ENCODE measurements at regions not wholly inside any gene's neighbourhood (a gene's known extent, or its start where the extent isn't known, plus 50 kb on each side); places are given as distances from the start of the nearest gene placed in this dataset.

DNA sequence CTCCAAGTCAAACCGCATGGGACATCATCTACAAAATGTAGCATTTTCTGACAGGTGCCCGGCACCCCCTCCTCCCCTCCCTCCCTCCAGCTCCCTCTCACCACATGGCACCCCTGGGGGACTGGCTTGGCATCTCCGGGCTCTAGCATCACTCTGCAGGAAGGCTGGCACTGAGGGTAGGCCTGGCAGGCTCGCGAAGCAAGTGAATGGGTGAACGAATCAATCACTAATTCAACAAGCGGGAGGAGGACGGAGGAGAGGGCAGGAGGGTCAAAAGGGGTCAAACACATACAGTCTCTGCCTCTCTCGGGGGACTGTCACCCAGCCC lies 155.7 kb downstream of the NUP210 start:
- Histone ChIP-seq H3K18ac (ENCODE audit: low read depth, low read length) (no peak overlapping the region), H2BK5ac (ENCODE audit: low read depth, low read length, poor library complexity, severe bottlenecking) (no peak overlapping the region), H4K20me1 (ENCODE audit: insufficient read depth, low read length) (no peaks in the 10 kb centered on the region), H4K8ac (ENCODE audit: low read depth in 2 of 2, low read length in 2 of 2) (no peak overlapping the region), H3K4me2 (ENCODE audit: low read depth, low read length) (no peak overlapping the region), H3K4me3 (ENCODE audit: insufficient read depth, low read depth, low read length) (no peak overlapping the region), H2BK120ac (ENCODE audit: low read depth, low read length) (no peak overlapping the region), H2AK5ac (ENCODE audit: low read depth, low read length) (no peak overlapping the region), H4K5ac (ENCODE audit: low read depth, low read length) (no peak overlapping the region), H3K27me3 (ENCODE audit: control insufficient read depth, insufficient read depth, low read length) (peaks cover 6% of the 10 kb centered on the region; the same call in 1 of the 2 replicates), H3K9me1 (ENCODE audit: insufficient read depth, low read length) (no peaks in the 10 kb centered on the region), H3K27ac (ENCODE audit: insufficient read depth, low read length) (no peak overlapping the region), H3K14ac (replicated peaks; ENCODE audit: low read depth, low read length) (no peak overlapping the region), H4K91ac (ENCODE audit: insufficient read depth, low read depth, low read length) (no peak overlapping the region), H3K56ac (ENCODE audit: extremely low read depth, insufficient read depth, low read length) (no peak overlapping the region), H3K79me1 (ENCODE audit: low read depth in 1 of 2, low read length in 2 of 2) (no peaks in the 10 kb centered on the region), H2AK9ac (replicated peaks; ENCODE audit: low read depth, low read length, poor library complexity) (no peak overlapping the region), H3K9me3 (ENCODE audit: control insufficient read depth, insufficient read depth, low read length) (0 out of 2 replicates have a peak, but pooled peaks cover 2% of the 10 kb centered on the region), H2AFZ (replicated peaks; ENCODE audit: low read length, poor library complexity) (no peak overlapping the region), H3K9ac (ENCODE audit: low read depth, low read length) (no peak overlapping the region), H3K23ac (ENCODE audit: low read depth, low read length) (no peak overlapping the region), H3K4me1 (ENCODE audit: control insufficient read depth, insufficient read depth, low read length) (no peaks in the 10 kb centered on the region), H2BK15ac (ENCODE audit: low read depth, low read length) (no peak overlapping the region), H3K4ac (ENCODE audit: low read depth, low read length) (no peak overlapping the region), H3K36me3 (ENCODE audit: control insufficient read depth, insufficient read depth, low read length) (no peaks in the 10 kb centered on the region), H2BK20ac (ENCODE audit: low read depth, low read length) (no peak overlapping the region)
- in situ Hi-C loops (cut with MboI; ENCODE audit: low sequenced_read_pairs) (no loop called here), dilution Hi-C loops (cut with HindIII; ENCODE audit: low sequenced_read_pairs, unreplicated experiment) (no loop called here), intact Hi-C loops (cut with micrococcal nuclease) (no loop called here)
- 80% methylated on average over 2 of the region's 9 CpGs; no CpG with 5 or more reads in 1 of the 2 experiments for WGBS, 2 experiments (ENCODE audit: extremely low coverage in 2 of 2, insufficient read length in 1 of 2)
- TF ChIP-seq, protein P1, sequence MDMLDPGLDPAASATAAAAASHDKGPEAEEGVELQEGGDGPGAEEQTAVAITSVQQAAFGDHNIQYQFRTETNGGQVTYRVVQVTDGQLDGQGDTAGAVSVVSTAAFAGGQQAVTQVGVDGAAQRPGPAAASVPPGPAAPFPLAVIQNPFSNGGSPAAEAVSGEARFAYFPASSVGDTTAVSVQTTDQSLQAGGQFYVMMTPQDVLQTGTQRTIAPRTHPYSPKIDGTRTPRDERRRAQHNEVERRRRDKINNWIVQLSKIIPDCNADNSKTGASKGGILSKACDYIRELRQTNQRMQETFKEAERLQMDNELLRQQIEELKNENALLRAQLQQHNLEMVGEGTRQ (IDR thresholded peaks at IDR 0.05; ENCODE audit: low read depth, low read length), result no peak
- no peak for TF ChIP-seq MAZ (IDR thresholded peaks at IDR 0.05; ENCODE audit: borderline replicate concordance, low read depth, low read length)
- no peak for TF ChIP-seq POLR2A (IDR thresholded peaks at IDR 0.05; ENCODE audit: low read depth, low read length)
- ChIA-PET CTCF (no interaction called here), POLR2A (ENCODE audit: unreplicated experiment) (no interaction called here)
- BruUV-seq (replicated peaks), result no TSS peak
- DNase-seq (no peak), ATAC-seq (ENCODE audit: low read depth) (no peak)
